H9 (cell line): ENCODE measurements at regions not wholly inside any gene's neighbourhood (a gene's known extent, or its start where the extent isn't known, plus 50 kb on each side); places are given as distances from the start of the nearest gene placed in this dataset.

Experiments
- DNase-seq: peaks from one replicate; pipeline ENCODE4 v3.0.0-alpha.2; 2017
- H2AFZ ChIP-seq: one replicate; pipeline ENCODE4 v1.6.1; 2013; ENCODE audit warnings: mild to moderate bottlenecking, low read length, control low read depth, moderate library complexity
- H2AK5ac ChIP-seq: 2 replicates; pipeline ENCODE4 v1.6.1; 2013; ENCODE audit warnings: low read length, control low read depth, mixed read lengths; ENCODE audit not compliant: insufficient read length
- H2BK120ac ChIP-seq: one replicate; pipeline ENCODE4 v1.6.1; 2013; ENCODE audit warnings: low read depth, mild to moderate bottlenecking, low read length, control low read depth, inconsistent platforms; ENCODE audit not compliant: poor library complexity, severe bottlenecking
- H2BK12ac ChIP-seq: 2 replicates; pipeline ENCODE4 v1.6.1; 2013; ENCODE audit warnings: low read length, control low read depth, mixed read lengths, low read depth; ENCODE audit not compliant: insufficient read length
- H2BK15ac ChIP-seq: 2 replicates; pipeline ENCODE4 v1.6.1; 2013; ENCODE audit warnings: low read depth, low read length, control low read depth
- H2BK20ac ChIP-seq: one replicate; pipeline ENCODE4 v1.6.1; 2013; ENCODE audit warnings: low read depth, mild to moderate bottlenecking, low read length, control low read depth, inconsistent platforms; ENCODE audit not compliant: poor library complexity, severe bottlenecking
- H2BK5ac ChIP-seq: 2 replicates; pipeline ENCODE4 v1.6.1; 2013; ENCODE audit warnings: low read length, control low read depth, mixed read lengths; ENCODE audit not compliant: insufficient read length
- H3K14ac ChIP-seq: 2 replicates; pipeline ENCODE4 v1.6.1; 2013; ENCODE audit warnings: low read length, control low read depth; ENCODE audit not compliant: insufficient read depth
- H3K18ac ChIP-seq: 2 replicates; pipeline ENCODE4 v1.6.1; 2013; ENCODE audit warnings: low read depth, mild to moderate bottlenecking, mixed read lengths, low read length, control low read depth; ENCODE audit not compliant: insufficient read length
- H3K23ac ChIP-seq: 2 replicates; pipeline ENCODE4 v1.6.1; 2013; ENCODE audit warnings: low read length, control low read depth, mixed read lengths, low read depth; ENCODE audit not compliant: insufficient read length
- H3K23me2 ChIP-seq: 2 replicates; pipeline ENCODE4 v1.6.1; 2013; ENCODE audit warnings: low read depth, mild to moderate bottlenecking, mixed read lengths, low read length, control low read depth; ENCODE audit not compliant: insufficient read length, poor library complexity, severe bottlenecking
- H3K27ac ChIP-seq: 2 replicates; pipeline ENCODE4 v1.5.1; 2013; ENCODE audit warnings: low read length, control low read depth, mixed read lengths, low read depth; ENCODE audit not compliant: insufficient read length
- H3K27me3 ChIP-seq: 2 replicates; pipeline ENCODE4 v1.6.1; 2013; ENCODE audit warnings: low read length, control low read depth, inconsistent platforms; ENCODE audit not compliant: insufficient read depth
- H3K4ac ChIP-seq: 2 replicates; pipeline ENCODE4 v1.6.1; 2013; ENCODE audit warnings: low read depth, mild to moderate bottlenecking, control low read depth, inconsistent platforms, low read length, moderate library complexity
- H3K4me1 ChIP-seq: 2 replicates; pipeline ENCODE4 v1.6.1; 2013; ENCODE audit warnings: low read length, control low read depth, inconsistent platforms; ENCODE audit not compliant: insufficient read depth
- H3K4me2 ChIP-seq: 2 replicates; pipeline ENCODE4 v1.6.1; 2013; ENCODE audit warnings: low read length, control low read depth, mixed read lengths; ENCODE audit not compliant: insufficient read length, insufficient read depth
- H3K56ac ChIP-seq: 2 replicates; pipeline ENCODE4 v1.6.1; 2013; ENCODE audit warnings: low read depth, mild to moderate bottlenecking, mixed read lengths, low read length, control low read depth; ENCODE audit not compliant: insufficient read length
- H3K79me1 ChIP-seq: 2 replicates; pipeline ENCODE4 v1.6.1; 2013; ENCODE audit warnings: low read depth, mild to moderate bottlenecking, moderate library complexity, low read length, control low read depth, inconsistent platforms; ENCODE audit not compliant: insufficient read depth, poor library complexity, severe bottlenecking
- H3K79me2 ChIP-seq: 2 replicates; pipeline ENCODE4 v1.6.1; 2013; ENCODE audit warnings: low read length, control low read depth, inconsistent platforms; ENCODE audit not compliant: insufficient read depth
- H3K9ac ChIP-seq: 2 replicates; pipeline ENCODE4 v1.6.1; 2013; ENCODE audit warnings: low read length, control low read depth, mixed read lengths; ENCODE audit not compliant: insufficient read length; ENCODE audit errors: extremely low read depth
- H3K9me3 ChIP-seq: one replicate; pipeline ENCODE4 v1.6.1; 2013; ENCODE audit warnings: low read depth, low read length, inconsistent platforms; ENCODE audit not compliant: control insufficient read depth
- H3T11ph ChIP-seq: one replicate; pipeline ENCODE4 v1.6.1; 2013; ENCODE audit warnings: mild to moderate bottlenecking, low read length, control low read depth, inconsistent platforms
- H4K20me1 ChIP-seq: one replicate; pipeline ENCODE4 v1.6.1; 2013; ENCODE audit not compliant: control insufficient read depth, insufficient read length, insufficient read depth
- H4K5ac ChIP-seq: 2 replicates; pipeline ENCODE4 v1.6.1; 2013; ENCODE audit warnings: low read depth, mild to moderate bottlenecking, mixed read lengths, low read length, control low read depth; ENCODE audit not compliant: insufficient read length
- H4K8ac ChIP-seq: replicated peaks from 2 replicates; pipeline ENCODE4 v1.6.1; 2013; ENCODE audit warnings: low read length, control low read depth, mixed read lengths, low read depth; ENCODE audit not compliant: insufficient read length
- H4K91ac ChIP-seq: 2 replicates; pipeline ENCODE4 v1.6.1; 2013; ENCODE audit warnings: low read depth, mild to moderate bottlenecking, moderate library complexity, mixed read lengths, low read length, control low read depth; ENCODE audit not compliant: insufficient read length
- H3K27ac Mint-ChIP-seq, 3 experiments: 2 replicates in 2 of 3; 3 replicates in 1 of 3; pipeline ENCODE4 v1.8.0; 2020 to 2021; ENCODE audit warnings: mixed read lengths in 3 of 3, mild to moderate bottlenecking in 1 of 3, moderate library complexity in 1 of 3
- H3K27me3 Mint-ChIP-seq: 2 replicates; pipeline ENCODE4 v1.8.0; 2021; ENCODE audit warnings: low read depth, mild to moderate bottlenecking, moderate library complexity, mixed read lengths
- H3K36me3 Mint-ChIP-seq, 3 experiments: 2 replicates in 2 of 3; 3 replicates in 1 of 3; pipeline ENCODE4 v1.8.0; 2020 to 2021; ENCODE audit warnings: low read depth in 3 of 3, mixed read lengths in 3 of 3; ENCODE audit not compliant: insufficient read depth in 1 of 3
- H3K4me1 Mint-ChIP-seq, 2 experiments: 2 replicates each; pipeline ENCODE4 v1.8.0; 2020; ENCODE audit warnings: mixed read lengths in 2 of 2
- H3K4me3 Mint-ChIP-seq, 2 experiments: 2 replicates in 1 of 2; 3 replicates in 1 of 2; pipeline ENCODE4 v1.8.0; 2020 to 2021; ENCODE audit warnings: mild to moderate bottlenecking in 2 of 2, mixed read lengths in 2 of 2, moderate library complexity in 1 of 2
- H3K9me3 Mint-ChIP-seq, 2 experiments: 2 replicates in 1 of 2; 3 replicates in 1 of 2; pipeline ENCODE4 v1.8.0; 2020; ENCODE audit warnings: mild to moderate bottlenecking in 2 of 2, mixed read lengths in 2 of 2, moderate library complexity in 1 of 2
- WGBS: extraction: QIAGEN DNeasy Blood & Tissue Kit; methylation state at CpG from one replicate; pipeline ENCODE4 v1.1.7; 2013; ENCODE audit warnings: missing lambda C conversion rate, low lambda C conversion rate, mixed read lengths; ENCODE audit not compliant: insufficient read length; ENCODE audit errors: extremely low coverage; 5-methylcytosine and 5-hydroxymethylcytosine counted together
- TF ChIP-seq, protein P1 (sequence below): fragments of 200-600 bp; sonication (generic); conservative IDR thresholded peaks from 3 replicates; pipeline ENCODE4 v1.8.0; 2021; ENCODE audit warnings: antibody characterized with exemption, mild to moderate bottlenecking

DNA sequence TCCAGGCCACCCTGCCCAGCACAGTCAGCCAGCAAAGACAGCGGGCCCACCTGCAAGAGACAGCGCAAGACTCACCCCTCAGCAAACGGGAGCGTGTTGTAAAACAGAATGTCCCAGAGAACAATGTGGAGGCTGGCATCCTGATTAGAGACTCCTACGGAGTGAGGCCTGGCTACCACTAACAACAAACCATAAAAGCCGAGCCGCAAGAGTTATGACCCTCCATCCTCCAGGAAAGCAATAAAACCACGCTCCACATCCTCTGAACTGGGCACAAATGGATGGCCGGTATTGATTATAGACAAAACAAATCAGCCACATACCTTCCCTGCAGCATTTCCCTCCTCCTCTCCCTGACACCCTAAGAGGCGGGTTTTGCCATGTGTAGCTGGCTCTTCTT is 75.8 kb upstream of the LIPC start:
- no peak overlapping the region for H3K9ac ChIP-seq
- Mint-ChIP-seq H3K27ac (no peak overlapping the region), H3K36me3 (no peaks in the 10 kb centered on the region; a peak in 2 of 7 replicates), H3K27me3 (peaks cover 6% of the 10 kb centered on the region), H3K4me3 (no peak overlapping the region), H3K4me1 (peaks cover 22 to 27% of the 10 kb centered on the region in 2 experiments), H3K9me3 (no peaks in the 10 kb centered on the region)
- H2BK5ac ChIP-seq = no peak overlapping the region
- H3K4me1 ChIP-seq = peaks cover 5% of the 10 kb centered on the region; the same call in 1 of the 2 replicates
- H2AK5ac ChIP-seq = no peak overlapping the region
- no peak overlapping the region for H4K91ac ChIP-seq
- H3K56ac ChIP-seq = no peak overlapping the region
- no peak overlapping the region for H2BK120ac ChIP-seq
- no peak overlapping the region for H3K4ac ChIP-seq
- no peaks in the 10 kb centered on the region for H4K20me1 ChIP-seq
- no peak overlapping the region for H4K8ac ChIP-seq
- WGBS = no CpG with 5 or more reads among the region's 10 CpGs
- TF ChIP-seq, protein P1, sequence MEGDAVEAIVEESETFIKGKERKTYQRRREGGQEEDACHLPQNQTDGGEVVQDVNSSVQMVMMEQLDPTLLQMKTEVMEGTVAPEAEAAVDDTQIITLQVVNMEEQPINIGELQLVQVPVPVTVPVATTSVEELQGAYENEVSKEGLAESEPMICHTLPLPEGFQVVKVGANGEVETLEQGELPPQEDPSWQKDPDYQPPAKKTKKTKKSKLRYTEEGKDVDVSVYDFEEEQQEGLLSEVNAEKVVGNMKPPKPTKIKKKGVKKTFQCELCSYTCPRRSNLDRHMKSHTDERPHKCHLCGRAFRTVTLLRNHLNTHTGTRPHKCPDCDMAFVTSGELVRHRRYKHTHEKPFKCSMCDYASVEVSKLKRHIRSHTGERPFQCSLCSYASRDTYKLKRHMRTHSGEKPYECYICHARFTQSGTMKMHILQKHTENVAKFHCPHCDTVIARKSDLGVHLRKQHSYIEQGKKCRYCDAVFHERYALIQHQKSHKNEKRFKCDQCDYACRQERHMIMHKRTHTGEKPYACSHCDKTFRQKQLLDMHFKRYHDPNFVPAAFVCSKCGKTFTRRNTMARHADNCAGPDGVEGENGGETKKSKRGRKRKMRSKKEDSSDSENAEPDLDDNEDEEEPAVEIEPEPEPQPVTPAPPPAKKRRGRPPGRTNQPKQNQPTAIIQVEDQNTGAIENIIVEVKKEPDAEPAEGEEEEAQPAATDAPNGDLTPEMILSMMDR = no peak
- H3K23me2 ChIP-seq = no peaks in the 10 kb centered on the region
- no peak overlapping the region for H2BK12ac ChIP-seq
- H3K14ac ChIP-seq = no peak overlapping the region
- no peaks in the 10 kb centered on the region for H3K79me1 ChIP-seq
- no peak overlapping the region for H3K18ac ChIP-seq
- H2AFZ ChIP-seq = no peak overlapping the region
- no peak for DNase-seq
- H3K4me2 ChIP-seq = no peak overlapping the region
- no peak overlapping the region for H2BK20ac ChIP-seq
- no peak overlapping the region for H3K27ac ChIP-seq
- H3T11ph ChIP-seq = no peak overlapping the region
- no peak overlapping the region for H3K23ac ChIP-seq
- H2BK15ac ChIP-seq = no peak overlapping the region
- no peaks in the 10 kb centered on the region for H3K9me3 ChIP-seq
- no peaks in the 10 kb centered on the region for H3K79me2 ChIP-seq
- H4K5ac ChIP-seq = no peak overlapping the region
- no peaks in the 10 kb centered on the region for H3K27me3 ChIP-seq
